Fibroblast of lung (primary cell): ENCODE measurements at regions not wholly inside any gene's neighbourhood (a gene's known extent, or its start where the extent isn't known, plus 50 kb on each side); places are given as distances from the start of the nearest gene placed in this dataset.

ENCODE experiments used
- CTCF ChIP-seq, 2 donors: IDR thresholded peaks in 1 of 2; conservative IDR thresholded peaks in 1 of 2; 1 replicate in 1 of 2; 2 replicates in 1 of 2; pipeline ENCODE4 v1.5.1; 2011 to 2012; ENCODE audit warnings: low read length in 2 of 2, control low read depth in 1 of 2, inconsistent platforms in 1 of 2, low read depth in 1 of 2, mild to moderate bottlenecking in 1 of 2
- EZH2 ChIP-seq: IDR thresholded peaks from 2 replicates; pipeline ENCODE4 v1.5.1; 2012; ENCODE audit warnings: low read length, control low read depth, mild to moderate bottlenecking; ENCODE audit errors: missing control alignments

GRCh38 chr3:118478706-118479276, 555.9 kb downstream of the IGSF11 start:
- TF ChIP-seq EZH2 (no peak), CTCF (conservative IDR thresholded peaks at IDR 0.05 in 1 of 2, IDR thresholded peaks at IDR 0.05 in 1 of 2; ENCODE audit: low read depth in 1 of 2, low read length in 2 of 2) (no peak)
